ENCODE measurements at regions not wholly inside any gene's neighbourhood (a gene's known extent, or its start where the extent isn't known, plus 50 kb on each side); places are given as distances from the start of the nearest gene placed in this dataset.

DNA sequence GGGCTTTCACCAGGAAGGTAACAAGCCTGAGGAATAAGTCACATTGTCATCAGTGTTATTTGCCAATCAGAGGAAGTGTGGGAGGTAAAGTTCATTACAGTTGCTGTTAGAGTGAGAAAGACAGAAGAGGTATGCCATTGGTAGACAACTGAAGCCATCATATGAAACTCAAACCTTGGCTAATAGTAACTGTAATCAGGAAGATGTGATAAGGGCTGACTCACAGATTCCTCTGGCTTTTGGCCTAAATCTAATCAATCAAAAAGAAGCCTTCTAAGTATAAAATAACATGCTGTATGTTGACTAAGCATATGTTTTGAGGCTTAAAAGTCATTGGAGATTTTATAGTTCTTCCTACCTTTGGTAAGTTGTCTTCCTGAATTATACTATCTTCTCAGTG lies 242.8 kb downstream of the PCDH7 start:
- H3K27me3 ChIP-seq (ENCODE audit: control insufficient read depth, insufficient read depth, low read length) = no peaks in the 10 kb centered on the region
- H4K20me1 ChIP-seq (ENCODE audit: control insufficient read depth, extremely low read depth, insufficient read depth, low read length) = no peaks in the 10 kb centered on the region
- H2AFZ ChIP-seq (ENCODE audit: low read length) = no peak overlapping the region
- no peaks in the 10 kb centered on the region for H3K9me3 ChIP-seq (ENCODE audit: control insufficient read depth, insufficient read depth, low read depth, low read length)
- TF ChIP-seq EZH2 (IDR thresholded peaks at IDR 0.05; ENCODE audit: low read length, missing control alignments) = no peak
- TF ChIP-seq, protein P1, sequence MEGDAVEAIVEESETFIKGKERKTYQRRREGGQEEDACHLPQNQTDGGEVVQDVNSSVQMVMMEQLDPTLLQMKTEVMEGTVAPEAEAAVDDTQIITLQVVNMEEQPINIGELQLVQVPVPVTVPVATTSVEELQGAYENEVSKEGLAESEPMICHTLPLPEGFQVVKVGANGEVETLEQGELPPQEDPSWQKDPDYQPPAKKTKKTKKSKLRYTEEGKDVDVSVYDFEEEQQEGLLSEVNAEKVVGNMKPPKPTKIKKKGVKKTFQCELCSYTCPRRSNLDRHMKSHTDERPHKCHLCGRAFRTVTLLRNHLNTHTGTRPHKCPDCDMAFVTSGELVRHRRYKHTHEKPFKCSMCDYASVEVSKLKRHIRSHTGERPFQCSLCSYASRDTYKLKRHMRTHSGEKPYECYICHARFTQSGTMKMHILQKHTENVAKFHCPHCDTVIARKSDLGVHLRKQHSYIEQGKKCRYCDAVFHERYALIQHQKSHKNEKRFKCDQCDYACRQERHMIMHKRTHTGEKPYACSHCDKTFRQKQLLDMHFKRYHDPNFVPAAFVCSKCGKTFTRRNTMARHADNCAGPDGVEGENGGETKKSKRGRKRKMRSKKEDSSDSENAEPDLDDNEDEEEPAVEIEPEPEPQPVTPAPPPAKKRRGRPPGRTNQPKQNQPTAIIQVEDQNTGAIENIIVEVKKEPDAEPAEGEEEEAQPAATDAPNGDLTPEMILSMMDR (conservative IDR thresholded peaks at IDR 0.05 in 1 of 2, IDR thresholded peaks at IDR 0.05 in 1 of 2; ENCODE audit: low read depth in 1 of 2, low read length in 2 of 2) = no peak
- H3K36me3 ChIP-seq (ENCODE audit: control insufficient read depth, insufficient read depth, low read length) = no peaks in the 10 kb centered on the region
- no peak overlapping the region for H3K4me3 ChIP-seq (replicated peaks in 1 of 4; ENCODE audit: control extremely low read depth in 1 of 4, insufficient read depth in 1 of 4, low read depth in 3 of 4, low read length in 4 of 4)
- no peak overlapping the region for H3K4me2 ChIP-seq (ENCODE audit: extremely low read depth, insufficient read depth, low read length)
- H3K79me2 ChIP-seq (ENCODE audit: control insufficient read depth, insufficient read depth, low read length) = no peaks in the 10 kb centered on the region
- no peak overlapping the region for H3K9ac ChIP-seq (ENCODE audit: insufficient read depth, low read length)
- H3K4me1 ChIP-seq (ENCODE audit: control insufficient read depth, extremely low read depth, insufficient read depth, low read length) = no peaks in the 10 kb centered on the region
- peak; percentile 63 to 87 for DNase-seq (ENCODE audit: low read depth in 2 of 2)
- no peak overlapping the region for H3K27ac ChIP-seq (ENCODE audit: insufficient read depth, low read length)

DNA sequence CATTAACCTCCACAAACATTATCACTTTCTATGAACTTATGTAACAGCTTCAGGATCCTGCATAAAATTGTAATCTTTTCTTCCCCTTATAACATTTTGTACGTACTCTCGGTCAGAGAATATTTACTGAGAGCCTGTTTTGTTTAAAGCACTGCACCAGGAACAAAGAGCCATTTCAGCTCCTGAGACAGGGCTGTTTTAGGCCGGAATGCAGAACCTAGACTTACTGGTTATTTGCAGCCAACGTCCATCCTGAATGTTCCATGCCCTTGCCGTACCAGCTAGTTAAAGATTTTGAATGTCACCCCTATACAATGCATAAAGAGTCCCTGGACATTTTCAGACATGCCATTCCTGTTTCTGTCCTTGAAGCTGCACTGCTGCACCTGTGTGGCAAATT lies 248.8 kb downstream of the PCDH7 start:
- no peaks in the 10 kb centered on the region for H4K20me1 ChIP-seq (ENCODE audit: control insufficient read depth, extremely low read depth, insufficient read depth, low read length)
- H3K9ac ChIP-seq (ENCODE audit: insufficient read depth, low read length) = no peak overlapping the region
- H3K27ac ChIP-seq (ENCODE audit: insufficient read depth, low read length) = no peak overlapping the region
- H3K9me3 ChIP-seq (ENCODE audit: control insufficient read depth, insufficient read depth, low read depth, low read length) = no peaks in the 10 kb centered on the region
- no peaks in the 10 kb centered on the region for H3K36me3 ChIP-seq (ENCODE audit: control insufficient read depth, insufficient read depth, low read length)
- H3K27me3 ChIP-seq (ENCODE audit: control insufficient read depth, insufficient read depth, low read length) = no peaks in the 10 kb centered on the region
- H3K4me3 ChIP-seq (replicated peaks in 1 of 4; ENCODE audit: control extremely low read depth in 1 of 4, insufficient read depth in 1 of 4, low read depth in 3 of 4, low read length in 4 of 4) = no peak overlapping the region
- no peak overlapping the region for H2AFZ ChIP-seq (ENCODE audit: low read length)
- no peak overlapping the region for H3K4me2 ChIP-seq (ENCODE audit: extremely low read depth, insufficient read depth, low read length)
- H3K79me2 ChIP-seq (ENCODE audit: control insufficient read depth, insufficient read depth, low read length) = no peaks in the 10 kb centered on the region
- H3K4me1 ChIP-seq (ENCODE audit: control insufficient read depth, extremely low read depth, insufficient read depth, low read length) = no peaks in the 10 kb centered on the region
- no peak for DNase-seq (ENCODE audit: low read depth in 2 of 2)
- TF ChIP-seq, protein P1 (conservative IDR thresholded peaks at IDR 0.05 in 1 of 2, IDR thresholded peaks at IDR 0.05 in 1 of 2; ENCODE audit: low read depth in 1 of 2, low read length in 2 of 2) = no peak
- TF ChIP-seq EZH2 (IDR thresholded peaks at IDR 0.05; ENCODE audit: low read length, missing control alignments) = no peak

DNA sequence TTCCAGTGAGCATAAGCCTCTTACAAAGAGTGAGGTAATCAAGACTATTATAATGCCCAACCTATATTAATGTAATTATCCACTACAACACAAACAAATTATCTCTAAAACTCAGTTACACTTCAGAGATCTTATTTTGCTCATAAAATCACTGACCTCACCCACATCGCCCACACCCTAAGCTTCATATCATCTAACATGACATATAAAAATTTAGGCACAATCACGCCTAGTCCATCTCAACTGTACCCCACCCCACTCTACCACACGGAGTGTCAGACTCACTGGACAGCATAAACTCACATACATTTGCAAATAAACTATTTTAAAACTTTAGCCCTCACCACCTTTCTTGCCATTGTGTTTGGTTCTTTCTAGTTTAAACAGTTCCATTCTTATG lies 252.4 kb downstream of the PCDH7 start:
- Histone ChIP-seq H3K4me2 (ENCODE audit: extremely low read depth, insufficient read depth, low read length) (no peak overlapping the region), H3K79me2 (ENCODE audit: control insufficient read depth, insufficient read depth, low read length) (no peaks in the 10 kb centered on the region), H2AFZ (ENCODE audit: low read length) (no peak overlapping the region), H3K4me3 (replicated peaks in 1 of 4; ENCODE audit: control extremely low read depth in 1 of 4, insufficient read depth in 1 of 4, low read depth in 3 of 4, low read length in 4 of 4) (no peak overlapping the region), H3K4me1 (ENCODE audit: control insufficient read depth, extremely low read depth, insufficient read depth, low read length) (no peaks in the 10 kb centered on the region), H4K20me1 (ENCODE audit: control insufficient read depth, extremely low read depth, insufficient read depth, low read length) (no peaks in the 10 kb centered on the region), H3K9me3 (ENCODE audit: control insufficient read depth, insufficient read depth, low read depth, low read length) (no peaks in the 10 kb centered on the region), H3K27me3 (ENCODE audit: control insufficient read depth, insufficient read depth, low read length) (no peaks in the 10 kb centered on the region), H3K36me3 (ENCODE audit: control insufficient read depth, insufficient read depth, low read length) (no peaks in the 10 kb centered on the region), H3K9ac (ENCODE audit: insufficient read depth, low read length) (no peak overlapping the region), H3K27ac (ENCODE audit: insufficient read depth, low read length) (no peak overlapping the region)
- no peak for DNase-seq (ENCODE audit: low read depth in 2 of 2)
- TF ChIP-seq, protein P1 (conservative IDR thresholded peaks at IDR 0.05 in 1 of 2, IDR thresholded peaks at IDR 0.05 in 1 of 2; ENCODE audit: low read depth in 1 of 2, low read length in 2 of 2) = no peak

Data from fibroblast of lung (primary cell).